ENCODE measurements at regions not wholly inside any gene's neighbourhood (a gene's known extent, or its start where the extent isn't known, plus 50 kb on each side); places are given as distances from the start of the nearest gene placed in this dataset.

DNA sequence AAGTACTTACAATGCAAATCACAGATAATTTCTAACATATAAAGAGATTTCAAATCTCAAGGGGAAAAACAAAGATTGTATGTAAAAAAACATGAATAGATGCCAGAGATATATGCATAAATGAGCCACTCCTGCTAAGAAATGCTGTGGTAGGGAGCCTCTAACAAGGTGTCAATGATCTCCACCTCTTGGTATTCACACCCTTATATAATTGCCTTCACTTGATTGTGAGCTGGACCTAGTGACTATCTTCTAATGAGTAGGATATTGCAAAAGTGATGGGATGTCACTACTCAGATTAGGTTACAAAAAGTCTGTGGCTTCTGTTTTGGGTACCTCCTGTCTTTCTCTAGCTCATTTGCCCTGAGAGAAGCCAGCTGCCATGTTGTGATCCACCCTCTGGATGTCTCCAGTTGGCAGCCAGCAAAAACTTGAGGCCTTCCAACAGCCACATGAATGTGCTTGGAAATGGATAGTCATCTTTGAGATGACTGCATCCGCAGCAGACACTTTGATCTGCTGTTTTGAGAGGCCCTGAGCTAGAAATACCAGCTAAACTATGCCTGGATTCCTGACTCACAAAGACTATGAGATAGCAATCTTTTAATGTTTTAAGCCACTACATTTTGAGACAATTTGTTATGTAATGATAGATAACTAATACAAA lies 196.1 kb upstream of the FGGY start:
- no peak for DNase-seq

DNA sequence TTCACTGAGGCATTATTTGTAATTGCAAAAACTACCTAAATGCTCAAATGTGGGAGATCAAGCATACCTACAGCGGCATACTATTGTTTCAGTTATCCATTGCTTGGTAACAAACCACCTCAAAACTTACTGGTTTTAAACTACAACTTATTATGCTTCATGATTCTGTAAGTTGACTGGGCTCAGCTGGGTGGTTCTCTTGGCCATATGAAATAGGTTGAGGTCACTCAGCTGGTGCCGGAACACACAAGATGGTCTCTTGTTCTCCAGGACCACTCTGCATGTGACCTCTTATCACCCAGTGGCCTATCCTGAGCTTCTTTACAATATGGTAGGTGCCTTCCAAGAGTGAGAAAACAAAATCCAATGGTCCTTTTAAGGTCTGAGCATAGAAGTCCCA lies 195.4 kb upstream of the FGGY start:
- no peak for DNase-seq

- no peak for DNase-seq
Observed at GRCh38 chr1:59103457-59103856, 193.4 kb upstream of the FGGY start.

GRCh38 chr1:59104191-59104760 lies 192.6 kb upstream of the FGGY start:
- DNase-seq: no peak

DNA sequence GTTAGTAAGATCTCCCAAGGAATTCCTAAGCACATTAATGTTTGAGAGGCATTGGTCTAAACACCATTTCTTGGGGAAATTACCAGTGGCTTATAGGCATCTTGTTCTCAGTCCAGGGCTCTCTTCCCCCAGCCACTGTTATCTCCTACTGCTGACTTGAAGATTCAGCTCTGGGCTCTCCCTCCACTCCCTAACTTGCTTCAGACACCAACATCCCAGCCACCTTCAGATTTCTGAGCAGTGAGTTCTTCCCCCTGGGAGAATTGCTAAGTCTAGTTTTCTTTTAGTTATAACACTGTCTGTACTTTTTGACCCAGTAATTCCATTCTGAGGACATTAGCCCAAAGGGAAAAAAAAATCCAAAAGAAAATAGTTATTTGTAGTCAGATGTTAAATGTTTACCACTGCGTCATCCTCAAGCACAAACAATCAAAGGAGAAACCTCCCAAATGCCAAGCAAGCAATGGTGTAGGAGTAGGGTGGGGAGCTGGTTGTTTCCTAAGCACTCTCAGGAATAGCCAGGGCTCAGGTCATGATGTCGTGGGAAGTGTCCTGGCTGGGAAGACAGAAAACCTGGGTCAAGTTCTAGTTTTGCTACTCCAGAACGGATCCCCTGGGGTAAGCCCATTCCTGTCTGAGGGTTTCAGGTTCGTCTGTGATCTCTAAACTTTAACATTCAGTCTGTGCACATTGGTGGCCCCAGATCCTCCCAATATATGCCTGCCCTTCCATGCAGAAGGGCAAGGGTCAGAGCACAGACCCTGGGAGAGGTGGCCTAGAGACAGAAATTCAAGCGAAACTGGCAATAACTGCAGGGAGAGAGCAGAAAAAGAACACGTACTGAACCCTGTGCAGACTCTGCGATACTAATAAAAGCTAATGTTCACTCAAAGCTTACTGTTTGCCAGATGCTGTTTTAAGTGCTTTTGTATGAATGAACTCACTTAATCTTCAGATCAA lies 191.1 kb upstream of the FGGY start:
- no peak for DNase-seq

- no peak for DNase-seq
Observed at GRCh38 chr1:59107516-59107915, 189.4 kb upstream of the FGGY start.

DNA sequence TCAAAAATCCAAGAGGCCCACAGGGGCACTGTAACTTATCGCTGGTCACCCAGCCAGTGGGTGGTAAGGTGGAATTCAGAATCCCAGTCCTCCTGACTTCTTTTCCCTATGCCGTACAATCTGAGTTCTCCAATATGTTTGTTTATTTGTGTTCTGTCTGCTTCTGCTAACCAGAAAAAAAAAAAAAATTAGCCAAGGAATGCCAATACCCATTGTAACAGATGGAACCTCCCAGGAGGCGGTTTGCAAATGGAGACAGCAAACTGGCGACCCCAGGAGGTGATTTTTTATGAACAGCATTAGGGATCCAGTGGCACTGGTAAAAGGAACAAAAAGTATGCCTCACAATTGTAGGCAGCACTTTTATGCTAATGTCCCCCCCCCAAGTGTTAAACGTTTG lies 189.0 kb upstream of the FGGY start:
- DNase-seq: no peak

DNA sequence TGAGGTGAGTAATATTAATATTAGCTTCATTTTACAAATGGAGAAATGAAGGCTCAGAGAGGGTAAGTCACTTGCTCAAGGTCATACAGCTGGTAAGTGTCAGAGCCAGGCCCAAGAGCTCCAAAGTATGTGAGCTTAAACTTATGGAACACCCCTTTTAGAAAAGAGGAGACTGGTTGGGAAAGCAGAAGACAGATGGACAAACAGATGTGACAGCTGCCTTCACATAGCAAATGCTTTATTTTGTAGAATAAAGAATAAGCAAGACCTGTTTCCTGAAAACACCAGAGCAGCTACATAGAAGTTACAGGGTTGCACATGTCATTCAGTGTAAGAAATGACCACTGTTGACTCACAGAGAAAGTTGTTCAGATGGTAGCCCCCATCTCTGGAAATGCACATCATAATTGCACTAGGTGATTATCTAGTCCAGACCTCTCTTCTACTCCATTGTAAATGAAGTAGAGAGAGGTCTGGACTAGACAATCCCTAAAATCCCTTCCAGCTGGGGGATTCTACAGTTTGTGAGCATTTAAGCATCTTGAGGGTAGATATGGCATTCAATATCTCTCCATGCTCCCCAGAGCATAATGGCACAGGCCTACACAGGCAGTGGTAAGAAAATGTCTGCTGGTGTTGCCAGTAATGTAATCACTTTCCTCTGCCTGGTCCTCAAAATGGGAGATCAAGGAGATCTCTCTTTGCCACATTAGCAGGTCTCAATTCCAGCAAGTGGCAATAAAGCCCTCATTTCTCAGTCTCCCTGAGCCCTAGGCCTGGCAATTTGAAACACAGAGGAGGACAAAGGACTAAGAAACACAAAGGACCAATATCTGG lies 188.2 kb upstream of the FGGY start:
- no peak for DNase-seq

DNA sequence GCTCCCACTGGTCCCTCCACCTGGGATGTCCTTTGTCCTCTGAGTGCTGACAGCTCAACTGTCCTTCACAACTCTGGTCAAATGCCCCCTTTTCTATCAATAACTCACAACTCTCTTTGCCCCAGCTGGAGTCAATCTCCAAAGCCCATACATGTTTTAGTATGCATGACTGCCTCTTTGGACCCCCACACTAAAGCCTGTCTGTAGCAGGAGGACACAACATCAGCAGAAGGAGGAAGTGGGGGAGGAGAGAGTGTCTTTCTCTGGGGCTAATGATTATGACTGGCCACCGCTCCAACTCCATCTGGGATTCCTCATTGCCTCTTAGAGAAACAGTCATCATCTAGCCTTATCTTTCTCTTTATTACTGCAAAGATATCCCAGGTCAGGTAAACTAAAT lies 186.6 kb upstream of the FGGY start:
- DNase-seq: no peak

DNA sequence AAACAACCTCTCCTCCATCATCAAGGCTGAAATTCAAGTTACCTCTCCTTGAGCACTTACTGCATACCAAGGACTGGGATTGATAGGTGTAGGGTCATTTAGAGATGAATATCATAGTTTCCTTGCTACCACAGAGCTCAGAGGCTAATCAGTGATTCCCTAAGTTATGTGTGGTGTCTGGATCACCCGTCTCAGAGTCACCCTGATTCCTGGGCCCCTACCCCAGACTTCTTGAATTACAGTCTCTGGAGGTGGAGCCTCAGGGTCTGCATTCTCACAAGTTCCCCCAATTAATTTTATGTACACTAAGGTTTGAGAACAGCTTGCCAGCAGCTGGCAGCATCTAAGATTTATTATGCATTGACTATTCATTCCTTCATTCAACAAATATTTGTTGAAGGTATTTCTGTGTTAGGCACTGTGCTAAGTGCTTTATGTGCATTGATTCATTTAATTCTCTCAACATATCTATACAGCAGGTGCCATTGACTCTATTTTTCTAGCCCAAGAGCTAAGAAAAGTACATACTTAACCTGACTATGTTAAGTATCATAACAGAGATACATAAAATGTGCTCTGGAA lies 182.9 kb upstream of the FGGY start:
- no peak for DNase-seq

- no peak for DNase-seq
Observed at GRCh38 chr1:59115865-59116264, 181.0 kb upstream of the FGGY start.

DNA sequence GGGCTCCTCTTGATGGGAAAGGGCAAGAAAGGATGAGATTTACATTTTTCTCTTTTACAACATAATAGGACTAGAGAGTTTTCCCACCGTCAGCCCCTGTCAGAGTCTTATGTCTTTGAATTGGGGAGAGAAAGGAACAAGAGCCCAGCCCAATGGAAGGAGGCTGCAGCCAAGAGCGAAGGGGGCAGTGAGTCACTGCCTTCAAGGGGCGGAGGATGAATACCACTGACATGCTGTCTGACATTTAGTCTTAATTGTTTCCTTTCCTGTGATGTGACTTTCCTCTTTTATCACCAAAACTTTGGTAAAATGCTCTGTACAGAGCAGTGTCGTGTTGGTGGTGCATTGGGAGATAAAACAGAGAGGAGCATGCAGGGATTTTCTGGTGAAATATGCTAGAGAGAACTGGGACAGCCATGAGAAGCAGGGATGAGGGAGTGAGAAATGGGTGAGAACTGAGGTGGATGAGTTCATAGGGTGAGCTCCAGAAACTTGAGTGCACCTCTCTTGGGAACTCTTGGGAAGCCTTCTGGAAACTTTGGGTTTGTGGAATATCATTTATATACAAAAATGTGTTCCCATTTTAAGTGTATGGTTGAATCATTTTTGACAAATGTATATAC lies 179.9 kb upstream of the FGGY start:
- no peak for DNase-seq

- no peak for DNase-seq
Observed at GRCh38 chr1:59122527-59122926, 174.4 kb upstream of the FGGY start.

- DNase-seq: no peak
Observed at GRCh38 chr1:59123081-59123681, 173.7 kb upstream of the FGGY start.

- no peak for DNase-seq
Observed at GRCh38 chr1:59124166-59124565, 172.7 kb upstream of the FGGY start.

DNA sequence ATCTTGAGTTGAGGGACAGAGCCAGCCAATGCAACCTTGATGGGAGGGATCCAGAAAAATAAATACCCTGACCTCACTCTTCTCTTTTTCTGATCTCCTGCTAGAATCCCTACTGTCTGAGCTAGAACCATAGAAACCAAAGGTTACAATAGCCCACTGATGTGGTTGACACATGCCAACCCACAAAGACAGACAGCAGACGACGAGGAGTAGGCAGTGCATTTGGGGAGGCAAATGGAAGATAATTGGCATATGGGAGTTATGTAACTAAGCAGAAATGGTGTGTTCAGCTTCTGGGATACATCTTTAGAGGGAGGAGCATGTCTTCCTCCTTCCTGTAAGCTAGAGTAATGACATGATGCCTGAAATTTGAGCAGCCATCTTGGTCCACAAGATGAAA lies 171.7 kb upstream of the FGGY start:
- DNase-seq: no peak

DNA sequence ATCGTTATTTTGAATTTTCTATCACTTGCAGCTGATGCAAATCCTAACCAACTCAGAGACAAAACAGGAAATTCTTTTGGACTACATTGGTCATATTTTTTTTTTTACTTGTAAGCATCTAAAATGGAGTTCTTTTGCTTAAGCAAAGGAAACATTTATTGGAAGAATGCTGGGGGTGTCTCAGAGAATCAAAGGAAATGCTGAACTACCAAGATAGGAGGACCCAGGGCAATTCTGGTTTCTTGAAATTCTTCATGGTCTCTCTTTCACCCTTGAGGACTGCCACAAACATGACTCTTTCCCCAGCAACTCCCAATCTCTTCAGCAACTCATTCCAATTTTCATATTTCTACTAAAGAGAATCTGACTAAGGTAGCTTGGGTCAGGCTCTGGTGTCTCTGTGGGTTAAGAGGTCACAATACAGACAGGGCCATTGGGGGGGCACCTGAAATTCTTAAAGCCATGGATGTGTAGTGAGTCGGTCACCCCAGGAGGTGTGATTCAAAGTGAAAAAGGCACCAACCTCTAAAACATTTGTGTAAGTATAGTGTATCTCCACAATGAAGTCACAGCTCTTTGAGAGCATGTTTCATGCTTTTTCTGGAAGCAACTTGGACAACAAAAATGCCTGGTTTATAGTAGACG lies 171.1 kb upstream of the FGGY start:
- no peak for DNase-seq

GRCh38 chr1:59126366-59126765 lies 170.5 kb upstream of the FGGY start:
- DNase-seq: no peak

GRCh38 chr1:59128239-59128736 lies 168.6 kb upstream of the FGGY start:
- DNase-seq: no peak

DNA sequence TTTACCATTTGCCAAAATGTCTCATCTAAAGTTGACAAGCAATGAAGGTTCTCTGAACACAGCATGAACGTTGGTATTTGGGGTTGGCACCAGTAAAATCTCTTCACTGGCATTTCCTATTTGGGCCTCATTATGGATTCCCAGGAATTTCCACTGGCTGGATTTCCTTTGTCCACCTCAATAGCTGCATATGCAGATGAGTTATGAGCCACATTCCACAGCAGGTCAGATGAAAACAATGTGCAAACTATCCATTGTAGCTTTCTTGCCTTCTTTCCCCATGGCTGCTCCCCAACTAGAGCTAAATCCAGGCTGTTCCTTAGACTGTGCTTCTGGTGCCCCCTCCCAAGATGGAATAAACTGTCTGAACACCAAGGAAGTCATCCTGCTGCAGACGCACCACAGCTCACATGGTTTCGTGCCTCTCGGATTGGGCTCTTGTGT lies 168.1 kb upstream of the FGGY start:
- DNase-seq: no peak

DNA sequence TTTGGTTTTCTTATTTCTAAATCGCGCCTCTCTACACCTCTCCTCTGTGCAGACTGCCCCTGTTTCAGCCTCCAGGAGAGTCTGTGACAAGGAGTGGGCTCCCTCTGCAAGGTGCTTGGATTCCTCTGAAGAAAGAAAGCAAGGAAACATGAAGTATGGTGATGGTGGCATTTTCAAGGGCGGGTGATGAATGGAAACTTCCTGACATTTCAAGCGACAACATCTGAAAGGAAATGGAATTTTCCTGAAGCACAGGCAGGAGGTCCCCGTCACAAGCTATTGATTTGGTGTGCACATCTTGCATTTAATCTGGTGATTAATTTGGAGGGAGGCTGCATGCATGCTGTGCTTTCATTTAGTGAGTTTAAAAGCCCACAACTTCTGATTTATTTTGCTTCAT lies 164.6 kb upstream of the FGGY start:
- no peak for DNase-seq

All from NK-92 treated with Interleukin-12 subunit alpha and Interleukin-12 subunit beta, amount 100 ng/mL, for 24 hours (cell line).